ENCODE measurements at regions not wholly inside any gene's neighbourhood (a gene's known extent, or its start where the extent isn't known, plus 50 kb on each side); places are given as distances from the start of the nearest gene placed in this dataset.

DNA sequence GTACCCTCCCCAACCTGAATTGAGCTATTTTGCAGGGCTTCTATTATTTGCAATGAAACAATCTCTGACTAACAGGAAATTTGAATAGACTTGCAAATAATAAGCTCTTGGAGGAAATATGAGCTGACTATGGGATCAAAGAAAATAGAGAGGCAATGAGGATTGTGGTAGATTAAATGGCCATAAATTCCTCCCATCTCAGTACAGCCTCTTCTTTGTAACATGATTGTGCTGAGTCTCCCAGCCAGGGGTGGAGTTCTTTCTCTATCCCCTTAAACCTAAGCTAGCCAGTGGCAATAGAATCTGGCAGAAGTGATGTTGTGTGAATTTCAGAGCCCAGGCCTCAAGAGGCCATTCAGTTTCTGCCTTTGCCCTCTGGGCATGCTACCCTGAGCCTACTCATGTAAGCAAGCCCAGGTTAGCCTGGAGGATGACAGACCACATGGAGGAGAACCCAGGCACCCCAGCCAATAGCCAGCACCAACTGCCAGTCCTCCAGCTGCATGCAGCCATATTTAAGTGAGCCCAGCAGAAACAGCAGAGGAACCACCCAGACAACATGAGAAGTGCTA is 86.8 kb upstream of the TP53I11 start:
- DNase-seq: peak; percentile 40

DNA sequence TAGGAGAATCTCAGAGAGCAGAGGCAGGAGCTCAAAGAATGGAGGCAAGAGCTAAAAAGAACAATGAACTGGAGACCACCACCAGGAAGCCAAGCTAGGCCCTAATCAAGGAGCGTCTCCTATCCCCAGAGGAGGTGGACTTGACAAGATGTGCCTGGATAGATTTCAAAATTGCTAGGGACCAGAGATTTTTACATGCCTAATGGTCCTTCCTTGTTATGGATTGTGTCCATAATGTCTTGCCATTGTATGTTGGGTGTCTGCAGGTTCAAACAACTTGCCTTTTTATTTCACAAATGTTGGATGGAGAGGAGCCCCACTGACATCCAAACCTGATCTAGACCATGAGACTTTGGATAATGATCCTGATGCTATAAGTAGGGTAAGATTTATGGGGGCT is 88.2 kb upstream of the TP53I11 start:
- no peak for DNase-seq

DNA sequence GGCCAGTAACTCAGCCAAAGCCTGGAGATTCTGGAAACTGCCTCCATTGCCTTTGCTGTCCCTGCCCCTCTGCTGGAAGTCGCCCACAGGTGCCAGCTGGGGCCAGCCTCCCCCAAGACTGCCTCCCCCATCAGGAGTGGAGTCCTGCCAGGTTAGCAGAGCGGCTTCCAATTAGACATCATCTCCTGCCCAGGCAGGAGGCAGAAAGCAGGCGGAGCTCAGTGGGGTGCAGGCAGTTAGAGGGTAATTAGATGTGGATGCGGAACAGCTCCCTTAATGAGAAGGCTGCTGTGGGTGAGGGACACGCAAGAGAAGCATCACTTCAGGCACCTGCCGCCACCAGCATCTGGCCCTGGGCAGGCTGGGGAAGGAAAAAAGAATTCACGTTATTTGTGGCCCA is 90.9 kb upstream of the TP53I11 start:
- peak; percentile 86 for DNase-seq

DNA sequence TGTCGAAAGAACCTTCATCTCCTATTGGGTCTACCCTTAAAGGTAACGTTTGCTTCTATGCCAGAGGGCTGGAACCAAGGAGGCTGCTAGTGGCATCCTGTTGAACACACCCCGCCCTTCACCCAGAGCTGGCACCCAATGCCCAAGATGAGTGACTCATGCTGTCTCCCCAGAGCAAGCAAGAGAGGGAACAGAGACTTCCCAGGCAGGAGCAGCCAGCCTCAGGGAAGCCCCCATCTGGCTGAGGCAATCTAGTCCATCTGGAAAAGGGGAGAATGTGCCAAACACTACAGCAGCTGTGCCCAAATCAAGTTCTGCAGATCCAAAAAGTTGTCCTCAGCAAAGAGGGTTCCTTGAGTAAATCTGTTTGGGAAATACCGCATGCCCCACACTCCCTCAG is 91.9 kb upstream of the TP53I11 start:
- no peak for DNase-seq

DNA sequence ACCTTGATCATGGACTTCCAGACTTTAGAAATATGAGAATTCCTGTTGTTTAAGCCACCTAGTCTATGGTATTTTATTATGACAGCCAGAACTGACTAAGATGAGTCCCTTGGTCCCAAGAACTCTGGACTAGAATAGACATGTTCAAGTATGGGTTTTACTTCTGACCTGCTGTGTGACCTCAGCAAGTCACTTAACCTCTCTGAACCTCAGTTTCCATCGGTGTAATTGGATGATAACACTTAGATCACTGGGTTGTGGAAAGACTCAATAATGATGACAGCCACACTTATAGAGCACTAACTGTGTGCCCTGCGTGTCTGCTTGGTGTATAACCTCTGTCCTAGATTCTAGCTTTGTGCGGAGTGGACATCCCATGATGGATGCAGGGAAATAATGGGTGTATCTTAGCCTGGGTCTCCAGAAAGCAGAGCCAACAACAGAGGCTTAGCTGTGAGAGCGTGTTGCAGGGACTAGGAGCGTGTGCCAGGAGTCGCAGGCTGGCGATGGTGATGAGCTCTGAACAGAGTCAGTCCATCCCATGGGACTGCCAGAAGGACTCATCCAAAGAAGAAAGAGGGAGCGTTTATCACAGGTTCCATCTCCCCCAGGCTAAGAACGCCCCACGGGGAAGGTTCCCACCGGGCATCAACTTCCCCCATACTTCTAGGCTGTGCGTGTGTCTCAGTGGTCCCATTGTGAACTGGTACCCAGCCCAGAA is 93.2 kb upstream of the TP53I11 start:
- no peak for DNase-seq

DNA sequence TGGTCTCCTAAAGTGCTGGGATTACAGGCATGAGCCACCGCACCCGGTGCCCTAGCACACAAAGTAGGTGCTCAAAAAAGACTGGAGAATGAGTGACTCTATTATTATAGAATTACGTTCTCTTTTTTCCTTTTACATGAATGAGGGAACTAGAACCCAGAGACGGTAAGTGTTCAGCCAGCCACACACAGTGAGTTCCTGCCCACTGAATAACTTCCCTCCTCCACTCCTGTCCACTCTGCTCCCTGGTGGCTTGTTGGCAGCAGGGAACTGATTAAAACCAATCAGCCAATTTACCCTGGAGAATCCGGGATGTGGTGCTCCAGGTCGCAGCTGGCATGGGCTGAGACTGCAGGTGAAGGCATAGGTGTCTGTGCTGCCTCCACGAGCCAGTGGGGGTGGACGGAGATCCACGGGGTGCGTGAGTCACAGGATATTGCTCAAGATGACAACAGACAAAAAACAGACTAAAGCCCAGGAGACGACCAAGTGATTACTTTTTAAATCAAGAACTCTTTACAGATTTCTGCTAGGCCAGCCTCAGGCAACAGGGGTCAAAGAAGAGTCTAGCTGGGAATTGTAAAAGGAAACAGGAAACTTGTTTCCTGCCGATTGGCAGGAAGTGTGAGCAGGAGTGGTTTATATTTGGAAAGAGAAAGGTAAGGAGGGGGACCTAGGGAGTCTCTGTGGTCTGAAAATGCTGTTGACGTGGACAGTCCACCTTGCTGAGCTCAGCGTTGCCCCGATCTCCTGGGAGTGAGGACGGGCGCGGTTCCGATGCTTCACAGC is 95.2 kb upstream of the TP53I11 start:
- no peak for DNase-seq

DNA sequence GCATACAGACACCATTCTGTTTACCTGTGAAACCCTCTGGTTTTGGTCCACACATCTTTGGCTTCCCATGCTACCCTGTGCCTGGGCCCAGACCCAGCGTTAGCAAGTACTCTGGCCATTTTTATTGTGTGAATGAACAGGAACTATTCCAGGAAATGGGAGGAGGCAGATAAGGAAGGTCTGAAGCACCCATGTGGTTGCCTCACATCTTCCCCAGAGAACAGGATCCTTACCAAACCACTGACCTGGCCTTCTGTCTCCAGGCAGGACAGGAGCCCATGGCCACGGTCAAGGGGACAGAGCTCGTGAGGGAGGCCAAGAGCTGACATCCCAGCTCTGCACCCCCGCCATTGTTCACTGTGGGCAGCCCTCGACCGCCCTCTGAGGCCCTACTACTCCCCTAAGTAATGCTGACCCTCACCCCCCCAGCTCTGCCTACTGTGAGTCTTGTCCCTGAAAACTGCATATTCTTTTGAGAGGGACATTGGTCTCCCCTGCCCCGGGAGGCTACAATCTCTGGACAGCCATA is 97.7 kb upstream of the TP53I11 start:
- DNase-seq: no peak

DNA sequence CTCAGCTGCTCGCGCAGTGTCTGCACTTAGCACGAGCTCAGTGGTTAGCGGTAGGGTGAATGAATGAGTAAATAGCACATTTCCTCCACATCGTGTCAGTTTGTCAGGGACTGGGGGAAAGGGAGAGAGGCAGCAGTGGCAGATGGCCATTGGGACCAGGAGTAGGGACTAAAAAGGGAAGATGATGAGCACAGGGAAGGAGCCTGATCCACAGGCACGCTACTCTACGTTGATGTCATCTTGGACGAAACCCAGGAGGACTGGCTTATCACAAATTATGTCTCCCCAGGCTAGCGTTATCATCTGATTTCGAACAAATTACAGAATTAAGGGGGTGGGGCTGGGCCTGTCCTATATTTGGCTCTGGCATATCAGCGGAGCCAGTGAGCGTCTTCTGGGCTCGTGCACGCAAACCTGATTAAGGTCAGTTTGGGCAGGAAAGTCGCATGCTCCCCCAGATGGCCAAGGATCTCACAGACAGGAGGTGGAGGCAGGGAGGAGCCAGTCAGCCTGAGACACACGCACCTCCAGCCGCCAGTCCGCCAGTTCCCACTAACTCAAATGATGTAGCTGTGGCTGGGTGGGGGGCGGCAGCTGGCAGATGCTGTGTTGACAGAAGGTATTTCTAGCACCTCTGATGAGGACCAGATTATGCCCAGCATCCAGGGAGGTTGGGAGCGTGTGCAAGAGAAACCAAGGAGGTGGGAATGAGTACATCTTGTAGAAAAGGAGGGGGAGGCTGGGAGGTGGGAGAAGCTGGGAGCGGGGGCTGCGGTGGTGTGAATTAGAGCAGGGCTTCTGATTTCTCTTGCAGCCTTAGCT is 97.4 kb upstream of the PRDM11 start:
- no peak for DNase-seq

DNA sequence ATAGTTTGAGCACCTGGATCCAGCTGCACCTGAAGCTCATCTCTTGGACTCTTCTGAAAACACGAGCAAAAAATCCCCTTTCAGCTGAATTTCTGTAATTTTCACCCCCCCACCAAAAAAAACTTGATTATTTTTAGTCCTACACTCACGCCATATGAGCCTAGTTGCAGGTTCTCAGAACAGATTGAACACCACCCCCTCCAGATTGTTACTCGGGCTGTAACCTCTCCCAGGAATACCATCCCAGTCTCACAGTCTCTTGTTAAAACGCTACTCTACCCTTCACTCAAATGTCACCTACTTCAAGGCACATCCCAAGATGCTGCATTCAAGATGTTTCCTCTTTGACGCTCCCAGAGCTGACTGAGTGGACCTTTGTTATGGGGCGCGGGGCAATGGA is 96.3 kb upstream of the PRDM11 start:
- DNase-seq: no peak

DNA sequence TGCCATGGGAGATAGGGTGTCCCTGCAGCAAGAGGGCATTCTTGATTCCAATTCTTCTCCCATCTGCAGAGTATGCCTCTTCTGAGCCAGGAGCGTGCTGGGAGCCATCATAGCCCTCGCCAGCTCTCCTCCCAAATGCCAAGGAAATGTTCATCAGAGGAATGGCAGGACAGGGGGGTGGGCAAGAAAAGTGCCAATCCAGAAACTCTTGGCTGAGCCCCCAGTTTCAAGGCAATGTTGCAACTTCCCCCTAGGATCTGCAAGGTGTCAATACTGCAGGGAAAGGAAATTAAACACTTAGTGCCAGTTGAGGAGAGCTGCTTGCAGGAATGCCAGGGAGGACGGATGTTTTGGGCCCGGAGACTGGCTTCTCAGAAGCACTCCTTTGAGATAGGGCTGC is 94.8 kb upstream of the PRDM11 start:
- no peak for DNase-seq

DNA sequence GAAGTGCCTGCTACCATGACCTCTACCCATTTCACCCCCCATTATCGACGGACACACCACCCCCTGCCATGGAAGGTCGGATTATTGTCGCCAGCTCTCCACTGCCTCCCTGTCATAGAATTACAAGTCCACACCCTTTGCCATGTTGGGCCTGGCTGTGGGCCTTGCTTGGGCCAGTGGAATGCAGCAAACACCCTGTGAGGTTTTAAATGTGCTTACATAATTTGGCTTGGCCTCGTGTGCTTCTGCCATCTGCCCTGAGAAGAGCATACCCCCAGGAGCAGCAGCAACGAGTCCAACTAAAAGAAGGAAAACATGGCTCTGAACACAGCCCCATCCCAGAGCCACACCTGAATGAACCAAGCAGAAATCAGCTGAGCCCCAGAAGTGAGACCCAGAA is 94.1 kb upstream of the PRDM11 start:
- DNase-seq: no peak

DNA sequence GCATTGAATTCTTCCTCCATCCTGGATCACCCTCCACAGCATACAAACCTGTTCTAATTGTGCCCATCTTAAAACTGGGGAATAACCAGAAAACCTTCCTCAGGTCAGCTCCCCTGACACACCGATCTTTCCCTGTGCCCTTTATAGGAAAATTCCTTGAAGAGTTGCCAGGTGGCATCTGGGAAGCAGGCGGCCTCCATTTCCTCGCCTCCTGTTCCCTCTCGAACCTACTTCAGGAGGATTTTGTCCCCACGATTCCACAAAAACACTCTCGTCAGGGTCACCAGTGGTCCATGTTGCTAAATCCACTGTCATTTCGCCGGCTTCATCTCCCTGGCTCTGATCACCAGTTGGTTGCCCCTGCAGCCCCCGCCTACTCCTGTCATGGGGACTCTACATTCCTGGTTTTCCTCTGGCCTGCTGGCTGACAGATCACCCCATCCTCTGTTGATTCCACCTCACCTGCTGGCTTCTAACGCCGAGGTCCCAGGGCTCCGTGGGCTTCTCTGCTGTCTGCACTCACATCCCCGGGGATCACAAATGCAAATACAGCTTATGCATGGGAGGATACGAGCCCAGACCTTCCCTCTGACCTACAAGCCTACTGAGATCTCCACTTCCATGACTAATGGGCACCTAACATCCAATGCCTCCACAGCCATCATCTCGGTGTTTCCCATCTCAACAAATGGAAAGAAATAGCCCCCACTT is 92.5 kb upstream of the PRDM11 start:
- DNase-seq: no peak

DNA sequence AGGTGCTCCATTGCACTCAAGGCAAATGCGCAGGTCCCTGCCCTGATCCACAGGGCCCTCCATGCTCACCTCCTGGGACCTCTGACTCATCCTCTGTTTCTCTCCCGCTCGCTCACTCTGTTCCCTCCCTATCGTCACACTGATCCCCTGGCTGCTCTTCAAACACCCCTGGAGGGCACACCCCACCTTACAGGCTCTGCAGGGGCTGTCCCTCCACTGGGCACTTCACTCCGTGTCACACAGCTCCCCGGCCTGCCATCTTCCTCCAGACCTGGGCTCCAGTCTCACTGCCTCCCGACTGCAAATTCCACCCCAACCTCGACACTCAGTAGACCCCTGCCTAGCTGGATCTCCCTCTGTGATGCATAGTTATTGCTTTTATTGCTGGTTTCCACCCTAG is 91.5 kb upstream of the PRDM11 start:
- DNase-seq: no peak

DNA sequence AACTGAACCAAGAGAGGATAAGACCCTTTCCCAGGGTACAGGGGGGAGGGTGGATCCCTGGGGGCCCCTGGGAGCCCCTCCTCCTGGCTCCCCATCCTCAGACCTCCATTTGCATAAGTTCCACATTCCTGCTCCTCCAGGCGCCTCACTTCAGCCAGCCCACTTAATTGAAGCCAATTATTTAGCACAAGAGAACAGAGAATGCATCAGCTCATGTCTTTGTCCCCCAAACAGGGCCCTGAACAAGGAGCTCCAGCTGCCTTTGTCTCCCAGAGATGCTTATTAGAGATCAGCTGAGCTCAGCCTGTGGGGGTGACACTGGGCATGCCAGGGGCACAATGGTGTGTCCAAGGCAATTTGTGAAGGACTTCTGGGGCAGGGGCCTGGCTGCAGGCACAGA is 89.9 kb upstream of the PRDM11 start:
- no peak for DNase-seq

DNA sequence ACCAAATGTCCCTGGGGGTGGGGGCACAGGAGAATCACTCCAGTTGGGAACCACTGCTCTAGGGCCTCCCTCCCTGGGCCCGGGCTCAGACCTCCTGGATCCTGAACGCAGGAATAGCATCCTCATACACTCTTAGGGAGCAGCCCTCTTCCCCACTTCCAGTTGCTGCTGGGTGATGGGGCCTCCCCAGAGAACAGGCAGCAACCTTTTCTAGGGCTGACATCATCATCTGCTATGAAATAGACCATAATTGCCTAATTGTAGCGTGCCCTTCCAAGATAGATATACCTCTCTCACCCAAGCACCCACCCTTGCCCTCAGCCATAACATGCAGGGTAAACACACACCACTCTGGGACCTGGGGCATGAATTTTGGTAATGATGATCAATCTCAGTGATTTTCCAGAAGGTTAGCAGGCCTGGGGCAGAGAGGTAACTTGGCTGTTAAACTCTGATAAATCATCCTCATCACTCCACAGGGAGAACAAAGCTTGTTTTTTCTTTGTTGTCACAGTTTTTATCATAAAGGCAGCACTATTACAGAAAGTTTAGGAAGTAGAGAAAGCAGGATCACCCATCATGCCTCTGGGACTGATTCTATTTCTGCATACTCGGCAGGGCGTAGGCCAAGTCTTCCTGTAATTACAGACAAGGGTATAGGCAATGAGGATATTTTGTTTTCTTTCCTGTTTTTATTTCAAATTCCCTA is 88.3 kb upstream of the PRDM11 start:
- DNase-seq: no peak

DNA sequence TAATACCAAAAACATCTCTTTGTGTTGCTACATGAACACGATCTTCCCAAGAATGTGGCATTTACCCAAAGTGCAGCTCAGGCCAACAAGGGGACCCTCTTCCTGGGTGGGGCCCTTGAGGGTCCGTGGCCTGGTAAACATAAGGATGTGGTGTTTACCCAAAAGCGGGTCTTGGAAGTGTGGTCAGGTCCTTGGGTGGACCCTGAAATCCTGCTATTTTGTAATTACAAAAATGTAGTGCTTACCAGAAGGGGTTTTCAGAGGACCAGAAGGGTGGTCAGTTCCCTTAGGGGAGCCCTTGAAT is 87.8 kb upstream of the PRDM11 start:
- DNase-seq: no peak

DNA sequence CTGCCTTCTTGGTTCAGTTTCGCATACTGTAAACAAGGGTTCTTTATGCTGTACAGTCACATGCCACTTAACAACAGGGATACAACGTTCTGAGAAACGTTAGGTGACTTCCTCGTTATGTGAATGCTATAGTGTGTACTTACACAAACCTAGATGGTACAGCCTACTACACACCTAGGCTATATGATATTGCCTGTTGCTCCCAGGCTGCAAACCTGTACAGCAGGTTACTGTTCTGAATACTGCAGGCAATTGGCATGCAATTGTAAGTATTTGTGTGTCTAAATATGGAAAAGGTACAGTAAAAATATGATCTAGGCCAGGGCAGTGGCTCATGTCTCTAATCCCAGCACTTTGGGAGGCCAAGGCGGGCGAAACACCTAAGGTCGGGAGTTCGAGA is 85.7 kb upstream of the PRDM11 start:
- DNase-seq: no peak

DNA sequence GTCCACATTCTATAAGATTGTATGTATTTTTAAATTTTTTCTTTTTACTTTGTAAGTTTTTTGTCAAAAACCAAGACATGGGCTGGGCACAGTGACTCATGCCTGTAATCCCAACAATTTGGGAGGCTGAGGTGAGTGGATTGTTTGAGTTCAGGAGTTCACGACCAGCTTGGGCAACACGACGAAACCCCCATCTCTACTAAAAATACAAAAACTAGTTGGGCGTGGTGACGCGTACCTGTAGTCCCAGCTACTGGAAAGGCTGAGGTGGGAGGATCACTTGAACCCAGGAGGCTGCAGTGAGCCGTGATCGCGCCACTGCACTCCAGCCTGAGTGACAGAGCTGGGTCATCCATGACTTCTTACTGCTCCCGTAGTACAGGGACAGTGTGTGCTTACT is 84.8 kb upstream of the PRDM11 start:
- no peak for DNase-seq

DNA sequence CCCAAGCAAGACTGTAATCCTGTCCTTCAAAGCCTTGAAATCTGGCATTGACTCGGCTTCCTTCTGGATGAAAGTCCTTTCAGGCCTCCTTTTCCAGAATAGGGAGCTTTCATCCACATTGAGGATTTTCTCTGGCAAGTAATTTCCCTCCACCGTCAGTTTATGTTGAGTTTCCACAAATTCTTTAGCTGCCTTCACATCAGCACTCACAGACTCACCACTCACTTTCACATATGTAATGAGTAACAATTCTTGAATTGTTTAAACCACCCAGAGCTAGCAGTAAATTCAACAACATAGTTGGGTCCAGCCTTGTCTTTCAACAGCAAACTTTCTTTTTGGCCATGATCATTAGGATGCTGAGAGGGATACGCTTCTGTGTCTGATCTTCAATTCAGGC is 84.3 kb upstream of the PRDM11 start:
- DNase-seq: no peak

DNA sequence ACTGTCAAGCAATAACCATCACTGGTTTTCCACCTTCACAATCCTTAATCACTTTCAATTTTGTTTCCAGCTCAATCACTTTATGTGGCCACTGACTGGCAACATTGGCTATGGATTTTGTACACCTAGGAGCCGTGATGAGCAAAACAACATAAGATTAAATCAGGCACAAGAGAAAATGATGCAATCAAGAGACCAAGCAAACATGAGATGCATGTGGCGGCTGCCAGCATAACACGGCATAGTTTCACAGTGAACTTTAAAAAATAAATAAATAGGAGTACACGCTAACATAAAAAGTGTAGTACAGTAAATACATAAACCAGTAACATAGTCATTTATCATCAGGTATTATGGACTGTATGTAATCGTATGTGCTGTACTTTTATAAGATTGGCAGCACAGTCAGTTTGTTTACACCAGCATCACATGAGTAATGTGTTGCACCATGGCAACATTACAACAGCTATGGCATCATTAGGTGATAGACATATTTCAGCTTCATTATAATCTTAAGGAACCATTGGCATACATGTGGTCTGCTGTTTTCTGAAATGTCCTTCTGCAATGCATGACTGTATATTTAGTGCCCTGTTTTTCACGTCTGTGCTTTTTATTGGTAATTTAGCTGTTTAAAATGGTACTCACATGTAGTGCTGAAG is 83.3 kb upstream of the PRDM11 start:
- no peak for DNase-seq

DNA sequence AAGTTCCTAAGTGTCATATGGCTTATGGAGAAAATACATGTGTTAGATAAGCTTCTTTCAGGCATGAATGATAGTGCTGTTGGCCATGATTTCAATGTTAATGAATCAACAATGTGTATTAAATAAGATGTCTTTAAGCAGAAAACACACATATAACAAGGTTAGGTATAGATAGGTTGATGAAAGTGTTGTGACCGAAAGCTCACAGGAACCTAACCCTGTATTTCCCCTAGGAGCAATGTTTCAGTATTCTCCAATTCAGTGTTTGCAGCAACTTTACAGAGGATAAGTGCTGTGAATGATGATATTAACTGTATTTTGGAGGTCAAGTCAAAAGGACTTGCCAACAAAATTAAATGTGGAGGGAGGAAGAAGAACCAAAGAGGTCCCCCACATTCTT is 82.8 kb upstream of the PRDM11 start:
- DNase-seq: no peak

DNA sequence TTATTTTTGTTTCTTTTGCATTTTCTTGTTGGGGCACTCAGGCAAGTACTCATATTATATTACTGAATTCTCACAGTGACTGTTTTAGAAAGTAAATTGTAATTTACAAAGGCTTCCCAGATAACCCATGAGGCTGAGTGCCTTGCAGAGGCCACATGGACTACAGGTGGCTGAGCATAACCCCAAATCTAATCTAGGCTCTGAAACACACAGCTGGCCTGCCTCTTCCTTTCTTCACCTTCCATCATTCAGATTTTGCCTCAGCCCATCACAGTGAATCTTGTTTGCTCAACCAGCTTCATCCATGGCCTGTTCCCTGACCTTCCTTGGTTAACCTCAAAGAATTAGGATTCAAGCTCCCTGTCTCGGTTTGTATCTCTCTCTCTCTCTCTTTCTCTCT is 78.5 kb upstream of the PRDM11 start:
- DNase-seq: no peak

Data from DMS79 (cell line).